ENCODE measurements at regions not wholly inside any gene's neighbourhood (a gene's known extent, or its start where the extent isn't known, plus 50 kb on each side); places are given as distances from the start of the nearest gene placed in this dataset.

GRCh38 chr5:124650147-124650561 is 96.3 kb downstream of the ZNF608 start:
- Histone ChIP-seq H3K4me1 (peaks cover 44 to 57% (median 50%) of the 10 kb centered on the region in 4 donors), H3K36me3 (peaks cover 0 to 12% (median 2%) of the 10 kb centered on the region in 4 donors), H3K9me3 (no peaks in the 10 kb centered on the region), H3K4me3 (peak overlapping the region in 2 of 4 donors; percentile 13 to 17), H3K27me3 (no peaks in the 10 kb centered on the region), H3K27ac (peak overlapping the region; percentile 13 to 73 (median 60))
- TF ChIP-seq POLR2A (IDR thresholded peaks at IDR 0.05) (no peak), CTCF (IDR thresholded peaks at IDR 0.05) (no peak), EP300 (IDR thresholded peaks at IDR 0.05) (no peak), POLR2AphosphoS5 (IDR thresholded peaks at IDR 0.05) (no peak)
- ATAC-seq (ENCODE audit: low FRiP score in 2 of 2) (no peak), DNase-seq (no peak)
- WGBS, 2 donors, result 1% methylated on average over 4 of the region's 4 CpGs

GRCh38 chr5:124649491-124650146 is 96.8 kb downstream of the ZNF608 start:
- peak; percentile 73 to 79 for ATAC-seq (ENCODE audit: low FRiP score in 2 of 2)
- Histone ChIP-seq H3K4me1 (peaks cover 42 to 52% (median 45%) of the 10 kb centered on the region in 4 donors), H3K27ac (peak overlapping the region; percentile 13 to 73 (median 60))

GRCh38 chr5:124648902-124649467 is 97.5 kb downstream of the ZNF608 start:
- Histone ChIP-seq H3K4me3 (no peak overlapping the region), H3K27me3 (no peaks in the 10 kb centered on the region), H3K4me1 (peaks cover 42 to 49% (median 44%) of the 10 kb centered on the region in 4 donors), H3K27ac (peak overlapping the region; percentile 13 to 73 (median 60)), H3K9me3 (no peaks in the 10 kb centered on the region), H3K36me3 (peaks cover 0 to 17% (median 2%) of the 10 kb centered on the region in 4 donors)
- no peak for ATAC-seq (ENCODE audit: low FRiP score in 2 of 2)
- peak in 1 of 2 donors; percentile 13 for DNase-seq
- TF ChIP-seq CTCF (IDR thresholded peaks at IDR 0.05) (no peak), POLR2AphosphoS5 (IDR thresholded peaks at IDR 0.05) (no peak), POLR2A (IDR thresholded peaks at IDR 0.05) (no peak), EP300 (IDR thresholded peaks at IDR 0.05) (no peak)
- WGBS, 2 donors, result 74 to 75% methylated on average over 9 of the region's 9 CpGs

More at GRCh38 chr5:124649491-124650146, 96.8 kb downstream of the ZNF608 start:
- no peaks in the 10 kb centered on the region for H3K27me3 ChIP-seq
- peak in 1 of 2 donors; percentile 86 for DNase-seq
- no peak for TF ChIP-seq POLR2A (IDR thresholded peaks at IDR 0.05)
- TF ChIP-seq POLR2AphosphoS5 (IDR thresholded peaks at IDR 0.05), result peak; percentile 37 to 55
- TF ChIP-seq EP300 (IDR thresholded peaks at IDR 0.05), result no peak
- peak in 1 of 6 experiments; percentile 5 for TF ChIP-seq CTCF (IDR thresholded peaks at IDR 0.05)
- WGBS, 2 donors, result 3 to 7% methylated on average over 11 of the region's 11 CpGs
- peaks cover 0 to 12% (median 2%) of the 10 kb centered on the region in 4 donors for H3K36me3 ChIP-seq
- peak overlapping the region in 2 of 4 donors; percentile 13 to 17 for H3K4me3 ChIP-seq
- no peaks in the 10 kb centered on the region for H3K9me3 ChIP-seq

- TF ChIP-seq EP300 (IDR thresholded peaks at IDR 0.05) (no peak), POLR2AphosphoS5 (IDR thresholded peaks at IDR 0.05) (no peak), CTCF (IDR thresholded peaks at IDR 0.05) (no peak), POLR2A (IDR thresholded peaks at IDR 0.05) (no peak)
- WGBS, 2 donors, result 91 to 96% methylated on average over 4 to 8 of the region's 8 CpGs
- Histone ChIP-seq H3K27ac (peak overlapping the region in 1 of 4 donors; percentile 73), H3K9me3 (no peaks in the 10 kb centered on the region), H3K4me1 (peaks cover 37 to 46% (median 40%) of the 10 kb centered on the region in 4 donors), H3K4me3 (no peak overlapping the region), H3K27me3 (no peaks in the 10 kb centered on the region), H3K36me3 (peaks cover 0 to 23% (median 3%) of the 10 kb centered on the region in 4 donors)
- ATAC-seq (ENCODE audit: low FRiP score in 2 of 2) (no peak), DNase-seq (no peak)
These were observed 99.1 kb downstream of the ZNF608 start for GRCh38 chr5:124647352-124647751.
